ENCODE measurements at regions not wholly inside any gene's neighbourhood (a gene's known extent, or its start where the extent isn't known, plus 50 kb on each side); places are given as distances from the start of the nearest gene placed in this dataset.
"Not testable (repeated sequence)": the region's sequence is repeated elsewhere in the genome, so short reads cannot be mapped to it uniquely, and the experiment has no call there.

DNA sequence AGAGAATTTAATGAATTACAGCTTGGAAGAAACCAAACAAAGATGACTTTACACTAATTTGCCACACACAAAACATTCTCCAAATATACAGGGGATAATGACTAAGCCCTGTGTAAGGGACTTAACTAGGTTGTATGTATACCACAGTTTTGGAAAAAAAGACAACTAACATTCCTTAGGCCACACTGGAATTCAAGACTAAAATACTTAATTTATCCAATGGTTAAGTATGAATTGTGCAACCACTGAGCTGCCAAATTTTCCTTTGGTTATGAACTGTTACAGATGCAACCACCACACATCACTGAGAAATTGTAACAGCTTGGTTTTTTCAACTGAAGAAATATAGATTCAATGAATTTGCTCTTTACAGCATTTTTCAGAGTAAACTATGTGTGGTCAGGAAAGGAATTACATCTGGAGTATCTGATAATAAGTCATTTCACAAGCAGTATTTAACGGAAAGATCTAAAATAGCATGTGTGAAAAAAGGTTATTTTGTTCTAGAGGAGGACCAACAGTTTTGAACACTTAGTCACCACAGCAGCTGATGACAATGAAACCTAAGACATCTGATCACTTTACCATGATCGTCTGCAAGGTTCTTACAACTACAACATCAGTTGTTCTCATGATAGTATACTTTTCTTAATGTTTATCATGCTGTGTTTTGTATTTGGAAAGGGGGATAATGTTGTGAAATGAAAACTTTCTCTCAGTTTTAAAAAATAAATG is 318.8 kb downstream of the BCKDHB start:
- Histone ChIP-seq H3K4me3 (ENCODE audit: low read depth in 2 of 2, low read length in 2 of 2) (no peak overlapping the region), H3K27me3 (ENCODE audit: control insufficient read depth, insufficient read depth, low read length) (no peaks in the 10 kb centered on the region), H3K36me3 (ENCODE audit: control insufficient read depth, insufficient read depth, low read length) (no peaks in the 10 kb centered on the region), H3K9me3 (ENCODE audit: control insufficient read depth, insufficient read depth, low read depth, low read length) (no peaks in the 10 kb centered on the region; the same call in none of the 2 replicates), H3K27ac (ENCODE audit: low read length) (no peak overlapping the region), H3K4me1 (ENCODE audit: control insufficient read depth, insufficient read depth, low read length) (no peaks in the 10 kb centered on the region)
- ChIA-PET CTCF (interaction anchor here (0.6 kb wide), 1 partner anchor 1487 kb away, joined by 3 read pairs; no protein-coding TSS in a partner anchor), POLR2A (no interaction called here)
- no TSS peak for BruUV-seq (replicated peaks)
- TF ChIP-seq TCF7L2 (IDR thresholded peaks at IDR 0.05; ENCODE audit: low read depth, low read length) = no peak
- TF ChIP-seq SIN3A (IDR thresholded peaks at IDR 0.05; ENCODE audit: borderline replicate concordance, insufficient read depth, low read depth, low read length) = no peak
- TF ChIP-seq, protein P1, sequence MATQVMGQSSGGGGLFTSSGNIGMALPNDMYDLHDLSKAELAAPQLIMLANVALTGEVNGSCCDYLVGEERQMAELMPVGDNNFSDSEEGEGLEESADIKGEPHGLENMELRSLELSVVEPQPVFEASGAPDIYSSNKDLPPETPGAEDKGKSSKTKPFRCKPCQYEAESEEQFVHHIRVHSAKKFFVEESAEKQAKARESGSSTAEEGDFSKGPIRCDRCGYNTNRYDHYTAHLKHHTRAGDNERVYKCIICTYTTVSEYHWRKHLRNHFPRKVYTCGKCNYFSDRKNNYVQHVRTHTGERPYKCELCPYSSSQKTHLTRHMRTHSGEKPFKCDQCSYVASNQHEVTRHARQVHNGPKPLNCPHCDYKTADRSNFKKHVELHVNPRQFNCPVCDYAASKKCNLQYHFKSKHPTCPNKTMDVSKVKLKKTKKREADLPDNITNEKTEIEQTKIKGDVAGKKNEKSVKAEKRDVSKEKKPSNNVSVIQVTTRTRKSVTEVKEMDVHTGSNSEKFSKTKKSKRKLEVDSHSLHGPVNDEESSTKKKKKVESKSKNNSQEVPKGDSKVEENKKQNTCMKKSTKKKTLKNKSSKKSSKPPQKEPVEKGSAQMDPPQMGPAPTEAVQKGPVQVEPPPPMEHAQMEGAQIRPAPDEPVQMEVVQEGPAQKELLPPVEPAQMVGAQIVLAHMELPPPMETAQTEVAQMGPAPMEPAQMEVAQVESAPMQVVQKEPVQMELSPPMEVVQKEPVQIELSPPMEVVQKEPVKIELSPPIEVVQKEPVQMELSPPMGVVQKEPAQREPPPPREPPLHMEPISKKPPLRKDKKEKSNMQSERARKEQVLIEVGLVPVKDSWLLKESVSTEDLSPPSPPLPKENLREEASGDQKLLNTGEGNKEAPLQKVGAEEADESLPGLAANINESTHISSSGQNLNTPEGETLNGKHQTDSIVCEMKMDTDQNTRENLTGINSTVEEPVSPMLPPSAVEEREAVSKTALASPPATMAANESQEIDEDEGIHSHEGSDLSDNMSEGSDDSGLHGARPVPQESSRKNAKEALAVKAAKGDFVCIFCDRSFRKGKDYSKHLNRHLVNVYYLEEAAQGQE (IDR thresholded peaks at IDR 0.05; ENCODE audit: insufficient read depth in 1 of 2, low read depth in 2 of 2, low read length in 1 of 2) = no peak
- TF ChIP-seq, protein P2, sequence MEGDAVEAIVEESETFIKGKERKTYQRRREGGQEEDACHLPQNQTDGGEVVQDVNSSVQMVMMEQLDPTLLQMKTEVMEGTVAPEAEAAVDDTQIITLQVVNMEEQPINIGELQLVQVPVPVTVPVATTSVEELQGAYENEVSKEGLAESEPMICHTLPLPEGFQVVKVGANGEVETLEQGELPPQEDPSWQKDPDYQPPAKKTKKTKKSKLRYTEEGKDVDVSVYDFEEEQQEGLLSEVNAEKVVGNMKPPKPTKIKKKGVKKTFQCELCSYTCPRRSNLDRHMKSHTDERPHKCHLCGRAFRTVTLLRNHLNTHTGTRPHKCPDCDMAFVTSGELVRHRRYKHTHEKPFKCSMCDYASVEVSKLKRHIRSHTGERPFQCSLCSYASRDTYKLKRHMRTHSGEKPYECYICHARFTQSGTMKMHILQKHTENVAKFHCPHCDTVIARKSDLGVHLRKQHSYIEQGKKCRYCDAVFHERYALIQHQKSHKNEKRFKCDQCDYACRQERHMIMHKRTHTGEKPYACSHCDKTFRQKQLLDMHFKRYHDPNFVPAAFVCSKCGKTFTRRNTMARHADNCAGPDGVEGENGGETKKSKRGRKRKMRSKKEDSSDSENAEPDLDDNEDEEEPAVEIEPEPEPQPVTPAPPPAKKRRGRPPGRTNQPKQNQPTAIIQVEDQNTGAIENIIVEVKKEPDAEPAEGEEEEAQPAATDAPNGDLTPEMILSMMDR (IDR thresholded peaks at IDR 0.05) = no peak
- TF ChIP-seq POLR2AphosphoS5 (IDR thresholded peaks at IDR 0.05; ENCODE audit: low read depth, low read length) = no peak
- ATAC-seq (no peak), DNase-seq (ENCODE audit: low read depth, low spot score) (no peak)
- intact Hi-C loops (cut with micrococcal nuclease; ENCODE audit: unreplicated experiment) (no loop called here), in situ Hi-C loops (cut with HindIII; ENCODE audit: low pct_unique_long_range_greater_than_20kb, low sequenced_read_pairs) (no loop called here)

DNA sequence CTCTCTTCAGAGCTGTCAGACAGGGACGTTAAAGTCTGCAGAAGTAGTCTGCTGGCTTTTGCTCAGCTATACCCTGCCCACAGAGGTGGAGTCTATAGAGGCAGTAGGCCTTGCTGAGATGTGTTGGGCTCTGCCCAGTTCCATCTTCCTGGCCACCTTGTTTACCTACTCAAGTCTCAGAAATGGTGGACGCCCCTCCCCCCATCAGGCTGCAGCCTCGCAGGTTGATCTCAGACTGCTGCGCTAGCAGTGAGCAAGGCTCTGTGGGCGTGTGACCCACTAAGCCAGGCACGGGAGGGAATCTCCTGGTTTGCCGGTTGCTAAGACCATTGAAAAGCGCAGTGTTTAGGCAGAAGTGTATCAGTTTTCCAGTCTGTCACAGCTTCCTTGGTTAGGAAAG is 305.0 kb downstream of the BCKDHB start:
- Histone ChIP-seq H3K4me3 (ENCODE audit: low read depth in 2 of 2, low read length in 2 of 2) (no peak overlapping the region), H3K36me3 (ENCODE audit: control insufficient read depth, insufficient read depth, low read length) (no peaks in the 10 kb centered on the region), H3K9me3 (ENCODE audit: control insufficient read depth, insufficient read depth, low read depth, low read length) (no peaks in the 10 kb centered on the region), H3K27ac (ENCODE audit: low read length) (no peak overlapping the region), H3K4me1 (ENCODE audit: control insufficient read depth, insufficient read depth, low read length) (no peaks in the 10 kb centered on the region), H3K27me3 (ENCODE audit: control insufficient read depth, insufficient read depth, low read length) (no peaks in the 10 kb centered on the region)
- no peak for DNase-seq (ENCODE audit: low read depth, low spot score)
- ChIA-PET POLR2A (no interaction called here), CTCF (no interaction called here)
- no peak for ATAC-seq
- no TSS peak for BruUV-seq (replicated peaks)
- in situ Hi-C loops (cut with HindIII; ENCODE audit: low pct_unique_long_range_greater_than_20kb, low sequenced_read_pairs) (no loop called here), intact Hi-C loops (cut with micrococcal nuclease; ENCODE audit: unreplicated experiment) (no loop called here)
- TF ChIP-seq POLR2AphosphoS5 (IDR thresholded peaks at IDR 0.05; ENCODE audit: low read depth, low read length) (no peak), TCF7L2 (IDR thresholded peaks at IDR 0.05; ENCODE audit: low read depth, low read length) (no peak), SIN3A (IDR thresholded peaks at IDR 0.05; ENCODE audit: borderline replicate concordance, insufficient read depth, low read depth, low read length) (no peak)
- TF ChIP-seq, protein P2 (IDR thresholded peaks at IDR 0.05) = no peak
- TF ChIP-seq, protein P1 (IDR thresholded peaks at IDR 0.05; ENCODE audit: insufficient read depth in 1 of 2, low read depth in 2 of 2, low read length in 1 of 2) = no peak

DNA sequence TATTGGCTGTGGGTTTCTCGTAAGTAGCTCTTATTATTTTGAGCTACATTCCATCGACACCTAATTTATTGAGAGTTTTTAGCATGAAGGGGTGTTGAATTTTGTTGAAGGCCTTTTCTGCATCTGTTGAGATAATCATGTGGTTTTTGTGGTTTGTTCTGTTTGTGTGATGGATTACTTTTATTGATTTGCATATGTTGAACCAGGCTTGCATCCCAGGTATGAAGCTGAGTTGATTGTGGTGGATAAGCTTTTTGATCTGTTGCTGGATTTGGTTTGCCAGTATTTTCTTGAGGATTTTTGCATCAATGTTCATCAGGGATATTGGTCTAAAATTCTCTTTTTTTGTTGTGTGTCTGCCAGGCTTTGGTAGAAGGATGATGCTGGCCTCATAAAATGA is 301.5 kb downstream of the BCKDHB start:
- not testable (repeated sequence) for DNase-seq (ENCODE audit: low read depth, low spot score)

More for the DNA sequence above, 301.5 kb downstream of the BCKDHB start:
- H3K4me1 ChIP-seq (ENCODE audit: control insufficient read depth, insufficient read depth, low read length); H3K27ac ChIP-seq (ENCODE audit: low read length); H3K4me3 ChIP-seq (ENCODE audit: low read depth in 2 of 2, low read length in 2 of 2); H3K36me3 ChIP-seq (ENCODE audit: control insufficient read depth, insufficient read depth, low read length); ATAC-seq; in situ Hi-C loops (cut with HindIII; ENCODE audit: low pct_unique_long_range_greater_than_20kb, low sequenced_read_pairs); POLR2A ChIA-PET; H3K27me3 ChIP-seq (ENCODE audit: control insufficient read depth, insufficient read depth, low read length); H3K9me3 ChIP-seq (ENCODE audit: control insufficient read depth, insufficient read depth, low read depth, low read length); BruUV-seq (replicated peaks); intact Hi-C loops (cut with micrococcal nuclease; ENCODE audit: unreplicated experiment): not testable (repeated sequence)
- CTCF ChIA-PET = interaction anchor here (0.6 kb wide), 1 partner anchor 10 kb away, joined by 5 read pairs; no protein-coding TSS in a partner anchor
